Hepatocyte (in vitro differentiated cells): ENCODE measurements at regions not wholly inside any gene's neighbourhood (a gene's known extent, or its start where the extent isn't known, plus 50 kb on each side); places are given as distances from the start of the nearest gene placed in this dataset.

Experiments
- EZH2 ChIP-seq: fragments of 200-600 bp; sonication (generic); IDR thresholded peaks from 2 replicates; pipeline ENCODE4 v1.6.1; 2016; ENCODE audit warnings: antibody characterized with exemption, mild to moderate bottlenecking, borderline replicate concordance
- EZH2phosphoT487 ChIP-seq: fragments of 200-600 bp; sonication (generic); IDR thresholded peaks from one replicate; pipeline ENCODE4 v1.6.1; 2018; ENCODE audit warnings: antibody characterized with exemption, mild to moderate bottlenecking, low read depth, moderate library complexity; ENCODE audit not compliant: unreplicated experiment, severe bottlenecking
- TF ChIP-seq, protein P1 (sequence below): fragments of 200-600 bp; sonication (generic); IDR thresholded peaks from 2 replicates; pipeline ENCODE4 v1.5.1; 2016; ENCODE audit warnings: antibody characterized with exemption, mild to moderate bottlenecking; ENCODE audit not compliant: poor library complexity

DNA sequence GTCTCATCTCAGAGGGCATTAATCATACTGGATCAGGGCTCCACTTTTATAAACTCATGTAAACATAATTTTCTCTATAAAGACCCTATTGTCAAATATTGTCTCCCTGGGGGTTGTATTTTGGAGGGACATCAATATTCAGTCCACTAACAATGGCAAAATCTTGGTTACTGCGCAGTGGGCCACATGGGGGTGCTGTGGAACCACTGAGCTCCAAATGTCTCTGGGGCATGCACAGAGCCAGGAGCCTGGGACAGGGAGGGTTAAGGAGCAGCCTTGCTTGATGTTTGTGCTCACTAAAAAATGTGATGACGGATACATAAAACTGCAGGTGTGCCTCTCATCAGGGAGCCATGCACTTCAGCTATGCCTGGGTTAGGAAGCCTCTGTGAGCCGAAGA, 62.1 kb upstream of the PRSS58 start:
- TF ChIP-seq, protein P1, sequence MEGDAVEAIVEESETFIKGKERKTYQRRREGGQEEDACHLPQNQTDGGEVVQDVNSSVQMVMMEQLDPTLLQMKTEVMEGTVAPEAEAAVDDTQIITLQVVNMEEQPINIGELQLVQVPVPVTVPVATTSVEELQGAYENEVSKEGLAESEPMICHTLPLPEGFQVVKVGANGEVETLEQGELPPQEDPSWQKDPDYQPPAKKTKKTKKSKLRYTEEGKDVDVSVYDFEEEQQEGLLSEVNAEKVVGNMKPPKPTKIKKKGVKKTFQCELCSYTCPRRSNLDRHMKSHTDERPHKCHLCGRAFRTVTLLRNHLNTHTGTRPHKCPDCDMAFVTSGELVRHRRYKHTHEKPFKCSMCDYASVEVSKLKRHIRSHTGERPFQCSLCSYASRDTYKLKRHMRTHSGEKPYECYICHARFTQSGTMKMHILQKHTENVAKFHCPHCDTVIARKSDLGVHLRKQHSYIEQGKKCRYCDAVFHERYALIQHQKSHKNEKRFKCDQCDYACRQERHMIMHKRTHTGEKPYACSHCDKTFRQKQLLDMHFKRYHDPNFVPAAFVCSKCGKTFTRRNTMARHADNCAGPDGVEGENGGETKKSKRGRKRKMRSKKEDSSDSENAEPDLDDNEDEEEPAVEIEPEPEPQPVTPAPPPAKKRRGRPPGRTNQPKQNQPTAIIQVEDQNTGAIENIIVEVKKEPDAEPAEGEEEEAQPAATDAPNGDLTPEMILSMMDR = peak; percentile 18
- TF ChIP-seq EZH2 (no peak), EZH2phosphoT487 (no peak)
